BE2C (cell line): ENCODE measurements at regions not wholly inside any gene's neighbourhood (a gene's known extent, or its start where the extent isn't known, plus 50 kb on each side); places are given as distances from the start of the nearest gene placed in this dataset.

Source experiments
- DNase-seq: peaks from one replicate; pipeline ENCODE4 v3.0.0-alpha.2; 2020
- H3K27me3 ChIP-seq: fragments of 250-450 bp; sonication (Bioruptor Pico); 2 replicates; pipeline ENCODE4 v1.5.1; 2020; ENCODE audit warnings: mild to moderate bottlenecking
- H3K36me3 ChIP-seq: fragments of 250-450 bp; sonication (Bioruptor Pico); 2 replicates; pipeline ENCODE4 v1.5.1; 2020; ENCODE audit warnings: mild to moderate bottlenecking
- H3K4me1 ChIP-seq: fragments of 250-450 bp; sonication (Bioruptor Pico); 2 replicates; pipeline ENCODE4 v1.5.1; 2020
- H3K4me3 ChIP-seq: 2 replicates; pipeline ENCODE4 v1.5.1; 2011; ENCODE audit warnings: low read depth, low read length
- H3K9me3 ChIP-seq: fragments of 250-450 bp; sonication (Bioruptor Pico); 2 replicates; pipeline ENCODE4 v1.5.1; 2020
- CTCF ChIP-seq: IDR thresholded peaks from 2 replicates; pipeline ENCODE4 v1.5.1; 2012; ENCODE audit warnings: mild to moderate bottlenecking, low read depth, low read length

- no peak overlapping the region for H3K4me3 ChIP-seq
- no peak for TF ChIP-seq CTCF
- H3K4me1 ChIP-seq = no peaks in the 10 kb centered on the region
- H3K36me3 ChIP-seq = no peaks in the 10 kb centered on the region
- no peak for DNase-seq
- H3K27me3 ChIP-seq = no peaks in the 10 kb centered on the region
- H3K9me3 ChIP-seq = no peaks in the 10 kb centered on the region
These were observed 204.8 kb upstream of the FGGY start for GRCh38 chr1:59092126-59092525.

- Histone ChIP-seq H3K4me3 (no peak overlapping the region), H3K4me1 (no peaks in the 10 kb centered on the region), H3K36me3 (no peaks in the 10 kb centered on the region), H3K27me3 (no peaks in the 10 kb centered on the region), H3K9me3 (no peaks in the 10 kb centered on the region)
- TF ChIP-seq CTCF = no peak
- DNase-seq = no peak
These were observed 202.9 kb upstream of the FGGY start for GRCh38 chr1:59094001-59094400.

GRCh38 chr1:59096501-59096900, 200.4 kb upstream of the FGGY start:
- no peaks in the 10 kb centered on the region for H3K36me3 ChIP-seq
- no peaks in the 10 kb centered on the region for H3K4me1 ChIP-seq
- H3K9me3 ChIP-seq = no peaks in the 10 kb centered on the region
- H3K27me3 ChIP-seq = no peaks in the 10 kb centered on the region
- TF ChIP-seq CTCF = no peak
- no peak overlapping the region for H3K4me3 ChIP-seq
- DNase-seq = no peak

- no peak for DNase-seq
- H3K36me3 ChIP-seq = no peaks in the 10 kb centered on the region
- H3K27me3 ChIP-seq = no peaks in the 10 kb centered on the region
- H3K9me3 ChIP-seq = no peaks in the 10 kb centered on the region
- no peak overlapping the region for H3K4me3 ChIP-seq
- H3K4me1 ChIP-seq = no peaks in the 10 kb centered on the region
- no peak for TF ChIP-seq CTCF
These were observed 198.2 kb upstream of the FGGY start for GRCh38 chr1:59098655-59099054.

GRCh38 chr1:59100708-59101374, 196.1 kb upstream of the FGGY start:
- no peak for TF ChIP-seq CTCF
- no peak overlapping the region for H3K4me3 ChIP-seq
- H3K27me3 ChIP-seq = no peaks in the 10 kb centered on the region
- no peak for DNase-seq
- no peaks in the 10 kb centered on the region for H3K4me1 ChIP-seq
- no peaks in the 10 kb centered on the region for H3K9me3 ChIP-seq
- H3K36me3 ChIP-seq = no peaks in the 10 kb centered on the region

GRCh38 chr1:59101518-59101917, 195.4 kb upstream of the FGGY start:
- DNase-seq = no peak
- TF ChIP-seq CTCF = no peak
- Histone ChIP-seq H3K36me3 (no peaks in the 10 kb centered on the region), H3K4me3 (no peak overlapping the region), H3K27me3 (no peaks in the 10 kb centered on the region), H3K4me1 (no peaks in the 10 kb centered on the region), H3K9me3 (no peaks in the 10 kb centered on the region)
